Left lung (tissue), 4 donors: ENCODE measurements at regions not wholly inside any gene's neighbourhood (a gene's known extent, or its start where the extent isn't known, plus 50 kb on each side); places are given as distances from the start of the nearest gene placed in this dataset.

Source experiments
- ATAC-seq: fragments of 200-7000 bp; cut with Tn5 transposase; one replicate; pipeline ENCODE4 v1.9.1; 2020; ENCODE audit warnings: moderate library complexity
- DNase-seq, 4 donors: peaks; one replicate each; pipeline ENCODE4 v3.0.0-alpha.2; 2013 to 2020
- H3K27ac ChIP-seq, 2 donors: fragments of 200-600 bp; sonication (generic) in 1 of 2; one replicate each; pipeline versions ENCODE4 v1.5.0 to v1.8.0; 2020 to 2021
- H3K27me3 ChIP-seq, 2 donors: fragments of 200-600 bp; sonication (generic) in 1 of 2; one replicate each; pipeline versions ENCODE4 v1.5.0 to v1.8.0; 2020 to 2021
- H3K36me3 ChIP-seq, 2 donors: fragments of 200-600 bp; sonication (generic) in 1 of 2; one replicate each; pipeline versions ENCODE4 v1.5.0 to v1.8.0; 2020 to 2021
- H3K4me1 ChIP-seq, 2 donors: fragments of 200-600 bp; one replicate each; pipeline ENCODE4 v1.8.0; 2021
- H3K4me3 ChIP-seq, 2 donors: fragments of 200-600 bp; sonication (generic) in 1 of 2; one replicate each; pipeline versions ENCODE4 v1.5.0 to v1.8.0; 2020 to 2021; ENCODE audit warnings: mild to moderate bottlenecking in 1 of 2
- H3K9me3 ChIP-seq, 2 donors: fragments of 200-600 bp; sonication (generic) in 1 of 2; one replicate each; pipeline versions ENCODE4 v1.5.0 to v1.8.0; 2020 to 2021
- intact Hi-C, 2 donors: fragments of 100-400 bp; cut with DNase I; formaldehyde crosslinking; loops; one replicate each; pipeline versions ENCODE4 v1.11.2 to v1.14.2; 2022
- TF ChIP-seq, protein P1 (sequence below), 2 donors: fragments of 200-600 bp; sonication (generic) in 1 of 2; IDR thresholded peaks; one replicate each; pipeline versions ENCODE4 v1.5.0 to v1.8.0; 2021; ENCODE audit warnings: antibody characterized with exemption in 2 of 2
- donor health status: DM: no; HTN: yes; CAD: no.
- donor health status: DM: no; HTN: no; CAD: no.

DNA sequence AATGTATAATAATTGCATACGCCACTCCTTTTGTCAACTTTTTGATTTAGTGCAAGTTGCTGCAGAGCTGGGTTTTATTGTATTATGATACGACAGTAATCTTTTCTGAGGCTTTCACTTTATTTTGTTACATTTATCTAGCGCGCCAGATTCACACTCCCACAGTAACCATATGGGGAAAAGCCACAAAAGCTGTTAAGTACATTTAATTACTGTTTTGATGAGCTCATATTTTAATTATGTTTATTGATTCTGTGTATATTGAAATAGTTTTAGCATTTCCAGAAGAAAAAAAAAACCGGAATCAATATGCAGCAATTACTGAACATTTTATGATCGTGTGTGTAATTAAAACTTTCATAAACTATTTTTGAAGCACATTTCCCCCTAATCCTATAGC lies 118.5 kb downstream of the RAB11FIP2 start:
- intact Hi-C loops: no loop called here
- Histone ChIP-seq H3K27ac (no peak overlapping the region), H3K4me1 (no peaks in the 10 kb centered on the region), H3K9me3 (no peaks in the 10 kb centered on the region), H3K4me3 (no peak overlapping the region), H3K36me3 (no peaks in the 10 kb centered on the region), H3K27me3 (peaks cover 0 to 11% of the 10 kb centered on the region in 2 donors)
- no peak for ATAC-seq
- DNase-seq: no peak
- TF ChIP-seq, protein P1, sequence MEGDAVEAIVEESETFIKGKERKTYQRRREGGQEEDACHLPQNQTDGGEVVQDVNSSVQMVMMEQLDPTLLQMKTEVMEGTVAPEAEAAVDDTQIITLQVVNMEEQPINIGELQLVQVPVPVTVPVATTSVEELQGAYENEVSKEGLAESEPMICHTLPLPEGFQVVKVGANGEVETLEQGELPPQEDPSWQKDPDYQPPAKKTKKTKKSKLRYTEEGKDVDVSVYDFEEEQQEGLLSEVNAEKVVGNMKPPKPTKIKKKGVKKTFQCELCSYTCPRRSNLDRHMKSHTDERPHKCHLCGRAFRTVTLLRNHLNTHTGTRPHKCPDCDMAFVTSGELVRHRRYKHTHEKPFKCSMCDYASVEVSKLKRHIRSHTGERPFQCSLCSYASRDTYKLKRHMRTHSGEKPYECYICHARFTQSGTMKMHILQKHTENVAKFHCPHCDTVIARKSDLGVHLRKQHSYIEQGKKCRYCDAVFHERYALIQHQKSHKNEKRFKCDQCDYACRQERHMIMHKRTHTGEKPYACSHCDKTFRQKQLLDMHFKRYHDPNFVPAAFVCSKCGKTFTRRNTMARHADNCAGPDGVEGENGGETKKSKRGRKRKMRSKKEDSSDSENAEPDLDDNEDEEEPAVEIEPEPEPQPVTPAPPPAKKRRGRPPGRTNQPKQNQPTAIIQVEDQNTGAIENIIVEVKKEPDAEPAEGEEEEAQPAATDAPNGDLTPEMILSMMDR (IDR thresholded peaks at IDR 0.05): no peak

DNA sequence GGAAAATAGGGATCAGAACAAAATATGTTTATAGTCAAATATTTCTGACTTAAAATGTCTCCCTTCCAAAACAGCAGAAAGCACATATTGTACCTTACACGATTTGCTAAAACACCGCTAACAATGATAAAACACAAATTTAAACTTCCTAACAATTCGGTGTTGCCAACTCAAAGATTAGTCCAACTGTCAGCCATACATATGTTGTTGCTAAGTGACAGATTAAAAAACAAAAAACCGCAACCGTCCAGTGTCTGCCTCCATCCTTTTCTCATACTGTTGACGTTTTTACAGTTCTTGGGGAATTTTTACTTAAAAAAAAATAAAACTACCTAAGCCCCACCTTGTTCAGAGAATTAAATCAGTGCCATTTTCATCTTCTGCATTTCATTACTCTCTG lies 118.0 kb downstream of the RAB11FIP2 start:
- Histone ChIP-seq H3K4me1 (no peaks in the 10 kb centered on the region), H3K36me3 (no peaks in the 10 kb centered on the region), H3K27ac (no peak overlapping the region), H3K9me3 (no peaks in the 10 kb centered on the region), H3K4me3 (no peak overlapping the region), H3K27me3 (peaks cover 0 to 11% of the 10 kb centered on the region in 2 donors)
- DNase-seq (no peak), ATAC-seq (no peak)
- TF ChIP-seq, protein P1 (IDR thresholded peaks at IDR 0.05): no peak
- intact Hi-C loops: no loop called here

DNA sequence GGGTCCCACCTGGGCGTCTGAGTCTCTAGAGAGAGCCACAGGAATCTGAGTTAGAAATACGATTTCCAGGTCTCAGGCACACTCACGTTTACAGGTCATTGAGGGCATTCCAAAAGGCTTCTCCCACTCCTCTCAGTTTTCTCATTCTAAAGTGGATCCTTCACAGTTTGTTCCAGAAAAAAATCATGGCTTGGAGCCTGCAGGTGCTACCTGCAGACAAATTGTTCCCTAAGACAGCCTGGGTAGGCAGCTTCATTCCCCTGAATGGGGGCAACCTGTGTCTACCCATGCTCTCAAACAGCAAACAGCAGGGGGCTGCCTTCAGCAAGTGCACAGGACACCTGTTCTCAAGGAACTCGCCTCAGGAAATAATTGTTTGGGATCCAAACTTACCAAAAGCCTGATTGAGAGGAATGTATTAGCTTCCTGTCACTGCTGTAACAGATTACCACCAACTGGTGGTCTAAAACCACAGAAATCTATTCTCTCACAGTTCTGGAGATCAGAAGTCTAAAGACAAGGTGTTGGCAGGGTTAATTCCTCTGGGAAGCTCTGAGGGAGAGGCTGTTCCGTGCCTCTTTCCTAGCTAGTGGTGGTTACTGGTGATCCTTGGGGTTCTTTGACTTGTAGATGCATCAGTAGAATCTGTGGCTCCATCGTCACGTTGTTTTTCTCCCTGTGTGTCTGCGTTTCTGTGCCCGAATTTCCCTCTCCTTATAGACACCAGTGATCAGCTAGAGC lies 117.2 kb downstream of the RAB11FIP2 start:
- no peaks in the 10 kb centered on the region for H3K9me3 ChIP-seq
- H3K4me1 ChIP-seq: no peaks in the 10 kb centered on the region
- H3K27ac ChIP-seq: no peak overlapping the region
- H3K27me3 ChIP-seq: peaks cover 0 to 11% of the 10 kb centered on the region in 2 donors
- TF ChIP-seq, protein P1 (IDR thresholded peaks at IDR 0.05): no peak
- intact Hi-C loops: no loop called here
- ATAC-seq (no peak), DNase-seq (no peak)
- no peak overlapping the region for H3K4me3 ChIP-seq
- H3K36me3 ChIP-seq: no peaks in the 10 kb centered on the region

DNA sequence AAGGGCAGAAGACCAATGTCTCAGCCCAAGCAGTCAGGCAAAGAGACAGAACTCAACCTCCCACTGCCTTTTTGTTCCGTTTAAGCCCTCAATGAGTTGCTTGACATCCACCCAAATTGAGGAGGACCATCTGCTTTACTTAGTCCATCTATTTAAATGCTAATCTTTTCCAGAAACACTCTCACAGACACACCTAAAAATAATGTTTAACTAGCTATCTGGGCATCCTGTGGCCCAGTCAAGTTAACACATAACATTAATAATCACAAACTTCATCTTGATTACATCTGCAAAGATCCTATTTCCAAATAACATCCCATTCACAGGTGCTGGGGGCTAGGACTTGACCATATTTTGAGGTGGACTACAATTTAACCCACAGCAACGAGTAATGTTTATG lies 115.7 kb downstream of the RAB11FIP2 start:
- H3K4me3 ChIP-seq: no peak overlapping the region
- intact Hi-C loops: no loop called here
- no peak for DNase-seq
- H3K27me3 ChIP-seq: peaks cover 0 to 11% of the 10 kb centered on the region in 2 donors
- no peaks in the 10 kb centered on the region for H3K36me3 ChIP-seq
- no peak overlapping the region for H3K27ac ChIP-seq
- no peaks in the 10 kb centered on the region for H3K4me1 ChIP-seq
- H3K9me3 ChIP-seq: no peaks in the 10 kb centered on the region
- ATAC-seq: no peak
- TF ChIP-seq, protein P1 (IDR thresholded peaks at IDR 0.05): no peak

DNA sequence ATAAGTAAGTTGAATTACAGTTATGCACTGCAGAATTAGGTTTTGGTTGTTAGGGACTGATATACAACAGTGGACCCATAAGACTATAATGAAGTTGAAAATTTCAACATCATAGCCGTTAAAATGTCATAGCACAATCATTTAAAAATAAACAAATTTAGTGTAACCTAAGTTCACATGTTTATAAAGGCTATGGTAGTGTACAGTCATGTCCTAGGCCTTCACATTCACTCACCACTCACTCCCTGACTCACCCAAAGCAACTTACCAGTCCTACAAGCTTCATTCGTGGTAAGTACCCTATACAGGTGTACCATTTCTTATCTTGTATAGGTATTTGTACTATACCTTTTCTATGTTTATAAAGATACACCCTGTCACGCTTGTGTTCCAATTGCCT lies 113.7 kb downstream of the RAB11FIP2 start:
- ATAC-seq (no peak), DNase-seq (no peak)
- Histone ChIP-seq H3K27ac (no peak overlapping the region), H3K36me3 (no peaks in the 10 kb centered on the region), H3K9me3 (no peaks in the 10 kb centered on the region), H3K4me1 (no peaks in the 10 kb centered on the region), H3K27me3 (peaks cover 0 to 11% of the 10 kb centered on the region in 2 donors), H3K4me3 (no peak overlapping the region)
- TF ChIP-seq, protein P1 (IDR thresholded peaks at IDR 0.05): no peak
- intact Hi-C loops: no loop called here
